ENCODE measurements at regions not wholly inside any gene's neighbourhood (a gene's known extent, or its start where the extent isn't known, plus 50 kb on each side); places are given as distances from the start of the nearest gene placed in this dataset.

DNA sequence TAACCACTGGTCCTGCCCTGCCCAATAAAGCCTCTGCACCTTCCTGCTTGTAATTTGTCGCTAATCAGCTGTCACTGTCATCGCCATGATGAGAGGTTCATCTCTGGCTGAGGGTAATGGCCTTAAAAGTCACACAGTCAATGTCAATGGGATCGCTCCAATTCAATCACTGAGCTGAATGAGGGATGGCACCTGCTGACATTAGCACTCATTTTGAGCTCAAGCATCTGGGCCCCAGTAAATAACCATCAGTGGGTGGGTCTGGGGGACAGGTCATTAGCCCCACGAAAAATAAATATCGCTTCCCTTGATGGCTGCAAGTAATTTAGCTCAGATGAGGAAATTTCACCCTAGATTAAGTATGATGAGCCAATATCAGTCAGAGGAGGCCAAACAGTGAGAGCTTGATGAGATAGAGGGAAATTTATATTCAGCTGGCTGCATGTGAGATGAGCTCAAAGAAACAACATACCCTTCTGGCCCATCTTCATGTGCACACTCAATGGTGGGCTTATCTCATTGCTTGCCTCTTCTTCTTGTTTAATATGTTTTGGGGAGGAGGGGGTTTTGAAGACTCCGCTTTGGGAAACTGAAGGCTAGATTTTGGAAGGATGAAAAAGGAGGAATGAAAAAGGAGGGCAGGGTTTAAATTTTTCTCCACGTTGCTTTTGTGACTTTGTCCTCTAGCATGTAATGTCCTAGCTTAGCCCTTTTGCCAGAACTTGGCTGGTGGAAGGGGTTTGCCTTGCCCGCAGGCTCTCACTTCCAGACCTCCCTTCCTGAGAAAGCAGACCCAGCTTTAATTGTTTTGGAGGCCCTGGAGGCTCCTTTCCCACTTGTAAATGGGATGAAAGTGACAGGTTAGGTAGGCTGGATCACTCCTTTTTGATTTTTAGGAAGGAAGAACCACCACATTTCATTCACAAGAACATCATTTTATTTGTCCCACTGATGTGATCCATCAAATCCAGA lies 84.8 kb upstream of the PAQR3 start:
- no peak for TF ChIP-seq EP300 (IDR thresholded peaks at IDR 0.05)
- no peak for TF ChIP-seq POLR2A (IDR thresholded peaks at IDR 0.05)

Data from stomach (tissue), 4 donors.